ENCODE measurements at regions not wholly inside any gene's neighbourhood (a gene's known extent, or its start where the extent isn't known, plus 50 kb on each side); places are given as distances from the start of the nearest gene placed in this dataset.

- peaks cover 6% of the 10 kb centered on the region for H3K27me3 Mint-ChIP-seq (ENCODE audit: unreplicated experiment)
- DNase-seq (ENCODE audit: extremely low spot score, unreplicated experiment), result no peak
- H3K27ac Mint-ChIP-seq (ENCODE audit: unreplicated experiment), result no peak overlapping the region
- peaks cover 4% of the 10 kb centered on the region for H3K4me1 Mint-ChIP-seq (ENCODE audit: unreplicated experiment)
- H3K36me3 Mint-ChIP-seq (ENCODE audit: unreplicated experiment), result no peaks in the 10 kb centered on the region
- TF ChIP-seq CTCF (IDR thresholded peaks at IDR 0.05), result no peak
- no peak overlapping the region for H3K4me3 Mint-ChIP-seq (ENCODE audit: unreplicated experiment)
- no peaks in the 10 kb centered on the region for H3K9me3 Mint-ChIP-seq (ENCODE audit: unreplicated experiment)
Observed at GRCh38 chr1:109832945-109833344, 69.2 kb upstream of the EPS8L3 start.

- Mint-ChIP-seq H3K4me1 (ENCODE audit: unreplicated experiment) (peaks cover 15% of the 10 kb centered on the region), H3K4me3 (ENCODE audit: unreplicated experiment) (no peak overlapping the region), H3K9me3 (ENCODE audit: unreplicated experiment) (no peaks in the 10 kb centered on the region), H3K27ac (ENCODE audit: unreplicated experiment) (no peak overlapping the region), H3K27me3 (ENCODE audit: unreplicated experiment) (no peaks in the 10 kb centered on the region), H3K36me3 (ENCODE audit: unreplicated experiment) (no peaks in the 10 kb centered on the region)
- no peak for DNase-seq (ENCODE audit: extremely low spot score, unreplicated experiment)
- no peak for TF ChIP-seq CTCF (IDR thresholded peaks at IDR 0.05)
Observed at GRCh38 chr1:109828756-109829505, 65.2 kb upstream of the EPS8L3 start.

GRCh38 chr1:109827986-109828385 is 64.3 kb upstream of the EPS8L3 start:
- no peak overlapping the region for H3K4me3 Mint-ChIP-seq (ENCODE audit: unreplicated experiment)

GRCh38 chr1:109827466-109827865 is 63.7 kb upstream of the EPS8L3 start:
- Mint-ChIP-seq H3K4me1 (ENCODE audit: unreplicated experiment) (peaks cover 25% of the 10 kb centered on the region), H3K27ac (ENCODE audit: unreplicated experiment) (no peak overlapping the region), H3K9me3 (ENCODE audit: unreplicated experiment) (no peaks in the 10 kb centered on the region), H3K4me3 (ENCODE audit: unreplicated experiment) (no peak overlapping the region), H3K36me3 (ENCODE audit: unreplicated experiment) (no peaks in the 10 kb centered on the region), H3K27me3 (ENCODE audit: unreplicated experiment) (no peaks in the 10 kb centered on the region)
- peak; percentile 6 for DNase-seq (ENCODE audit: extremely low spot score, unreplicated experiment)
- no peak for TF ChIP-seq CTCF (IDR thresholded peaks at IDR 0.05)

More at GRCh38 chr1:109827986-109828385, 64.3 kb upstream of the EPS8L3 start:
- H3K27ac Mint-ChIP-seq (ENCODE audit: unreplicated experiment), result no peak overlapping the region
- no peaks in the 10 kb centered on the region for H3K9me3 Mint-ChIP-seq (ENCODE audit: unreplicated experiment)
- H3K4me1 Mint-ChIP-seq (ENCODE audit: unreplicated experiment), result peaks cover 20% of the 10 kb centered on the region
- H3K27me3 Mint-ChIP-seq (ENCODE audit: unreplicated experiment), result no peaks in the 10 kb centered on the region
- no peaks in the 10 kb centered on the region for H3K36me3 Mint-ChIP-seq (ENCODE audit: unreplicated experiment)
- no peak for TF ChIP-seq CTCF (IDR thresholded peaks at IDR 0.05)
- peak; percentile 46 for DNase-seq (ENCODE audit: extremely low spot score, unreplicated experiment)

- Mint-ChIP-seq H3K36me3 (ENCODE audit: unreplicated experiment) (no peaks in the 10 kb centered on the region), H3K27me3 (ENCODE audit: unreplicated experiment) (no peaks in the 10 kb centered on the region), H3K9me3 (ENCODE audit: unreplicated experiment) (no peaks in the 10 kb centered on the region), H3K27ac (ENCODE audit: unreplicated experiment) (no peak overlapping the region), H3K4me1 (ENCODE audit: unreplicated experiment) (peaks cover 30% of the 10 kb centered on the region), H3K4me3 (ENCODE audit: unreplicated experiment) (no peak overlapping the region)
- peak; percentile 49 for DNase-seq (ENCODE audit: extremely low spot score, unreplicated experiment)
- no peak for TF ChIP-seq CTCF (IDR thresholded peaks at IDR 0.05)
Observed at GRCh38 chr1:109826930-109827349, 63.2 kb upstream of the EPS8L3 start.
